Endothelial cell (in vitro differentiated cells): ENCODE measurements at regions not wholly inside any gene's neighbourhood (a gene's known extent, or its start where the extent isn't known, plus 50 kb on each side); places are given as distances from the start of the nearest gene placed in this dataset.

Experiments used
- DNase-seq: peaks from one replicate; pipeline ENCODE4 v3.0.0; 2021; ENCODE audit warnings: low spot score
- H3K27ac Mint-ChIP-seq: one replicate; pipeline ENCODE4 v1.8.0; 2021; ENCODE audit warnings: mixed read lengths, inconsistent platforms; ENCODE audit not compliant: unreplicated experiment
- H3K27me3 Mint-ChIP-seq: one replicate; pipeline ENCODE4 v1.8.0; 2021; ENCODE audit warnings: mild to moderate bottlenecking, moderate library complexity, mixed read lengths, inconsistent platforms; ENCODE audit not compliant: unreplicated experiment
- H3K36me3 Mint-ChIP-seq: one replicate; pipeline ENCODE4 v1.8.0; 2021; ENCODE audit warnings: mild to moderate bottlenecking, low read depth, mixed read lengths, inconsistent platforms; ENCODE audit not compliant: unreplicated experiment
- H3K4me1 Mint-ChIP-seq: one replicate; pipeline ENCODE4 v1.8.0; 2021; ENCODE audit warnings: mild to moderate bottlenecking, mixed read lengths, inconsistent platforms; ENCODE audit not compliant: unreplicated experiment
- H3K4me3 Mint-ChIP-seq: one replicate; pipeline ENCODE4 v1.8.0; 2021; ENCODE audit warnings: mild to moderate bottlenecking, mixed read lengths, inconsistent platforms; ENCODE audit not compliant: unreplicated experiment
- H3K9me3 Mint-ChIP-seq: one replicate; pipeline ENCODE4 v1.8.0; 2021; ENCODE audit warnings: mixed read lengths, inconsistent platforms; ENCODE audit not compliant: unreplicated experiment
- TF ChIP-seq, protein P1 (sequence below): fragments of 200-600 bp; sonication (generic); IDR thresholded peaks from one replicate; pipeline ENCODE4 v1.5.0; 2021; ENCODE audit warnings: antibody characterized with exemption; ENCODE audit not compliant: unreplicated experiment

DNA sequence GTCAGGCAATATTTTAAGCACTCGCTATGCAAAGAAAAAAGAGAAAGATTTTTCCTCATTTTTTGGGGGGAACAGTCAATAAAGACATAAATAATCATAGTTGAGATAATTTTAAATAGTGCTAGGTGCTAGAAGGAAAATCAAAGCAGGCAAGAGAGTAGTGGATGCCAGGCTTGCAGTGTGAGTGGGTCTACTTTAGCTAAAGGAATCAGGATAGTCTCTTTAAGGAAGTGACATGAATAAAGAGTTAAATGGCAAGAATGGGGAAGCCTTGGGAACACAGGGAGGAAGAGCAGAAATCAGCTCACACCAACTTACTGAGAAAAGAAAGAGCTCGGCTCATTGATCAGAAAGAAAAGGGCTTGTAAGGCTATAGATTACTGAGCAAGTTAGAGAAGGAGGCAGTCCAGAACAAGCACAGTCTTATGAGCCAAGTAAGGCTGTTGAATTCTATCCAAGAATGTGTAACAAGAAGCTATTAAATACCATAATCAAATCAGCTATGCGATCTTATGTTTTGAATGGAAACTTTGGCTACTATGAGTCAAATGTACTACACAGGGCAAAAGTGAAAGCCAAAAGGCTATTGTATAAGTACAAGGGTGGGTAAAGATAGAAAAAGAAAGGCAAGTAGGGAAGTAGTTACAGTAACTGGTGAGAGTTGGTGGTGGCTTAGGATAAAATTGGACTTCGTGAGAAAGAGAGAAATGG lies 833.8 kb upstream of the PIK3C3 start:
- Mint-ChIP-seq H3K27me3 (no peaks in the 10 kb centered on the region), H3K27ac (no peak overlapping the region), H3K4me1 (no peaks in the 10 kb centered on the region), H3K9me3 (no peaks in the 10 kb centered on the region), H3K36me3 (no peaks in the 10 kb centered on the region), H3K4me3 (no peak overlapping the region)
- TF ChIP-seq, protein P1, sequence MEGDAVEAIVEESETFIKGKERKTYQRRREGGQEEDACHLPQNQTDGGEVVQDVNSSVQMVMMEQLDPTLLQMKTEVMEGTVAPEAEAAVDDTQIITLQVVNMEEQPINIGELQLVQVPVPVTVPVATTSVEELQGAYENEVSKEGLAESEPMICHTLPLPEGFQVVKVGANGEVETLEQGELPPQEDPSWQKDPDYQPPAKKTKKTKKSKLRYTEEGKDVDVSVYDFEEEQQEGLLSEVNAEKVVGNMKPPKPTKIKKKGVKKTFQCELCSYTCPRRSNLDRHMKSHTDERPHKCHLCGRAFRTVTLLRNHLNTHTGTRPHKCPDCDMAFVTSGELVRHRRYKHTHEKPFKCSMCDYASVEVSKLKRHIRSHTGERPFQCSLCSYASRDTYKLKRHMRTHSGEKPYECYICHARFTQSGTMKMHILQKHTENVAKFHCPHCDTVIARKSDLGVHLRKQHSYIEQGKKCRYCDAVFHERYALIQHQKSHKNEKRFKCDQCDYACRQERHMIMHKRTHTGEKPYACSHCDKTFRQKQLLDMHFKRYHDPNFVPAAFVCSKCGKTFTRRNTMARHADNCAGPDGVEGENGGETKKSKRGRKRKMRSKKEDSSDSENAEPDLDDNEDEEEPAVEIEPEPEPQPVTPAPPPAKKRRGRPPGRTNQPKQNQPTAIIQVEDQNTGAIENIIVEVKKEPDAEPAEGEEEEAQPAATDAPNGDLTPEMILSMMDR, result no peak
- DNase-seq, result no peak

DNA sequence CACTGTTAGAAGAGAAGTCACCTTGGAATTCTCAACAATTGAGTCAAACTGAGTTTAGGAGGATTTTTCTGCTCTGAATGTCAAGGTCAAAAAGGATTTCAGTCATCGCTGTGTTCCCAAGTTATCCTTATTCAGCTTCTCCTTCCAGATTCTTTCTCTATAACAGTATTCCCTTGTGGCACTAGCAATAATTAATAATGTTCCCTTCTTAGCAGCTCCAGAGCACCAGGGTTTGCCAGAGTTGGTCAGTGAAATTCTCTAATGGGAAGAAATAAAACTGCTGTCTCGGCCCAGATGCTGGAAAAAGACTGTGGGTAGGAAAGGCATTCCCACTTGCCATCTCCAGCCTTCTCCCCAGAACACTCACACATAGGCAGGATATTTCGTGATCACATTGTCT lies 836.0 kb upstream of the PIK3C3 start:
- Mint-ChIP-seq H3K36me3 (no peaks in the 10 kb centered on the region), H3K4me3 (no peak overlapping the region), H3K27me3 (no peaks in the 10 kb centered on the region), H3K4me1 (no peaks in the 10 kb centered on the region), H3K9me3 (no peaks in the 10 kb centered on the region), H3K27ac (no peak overlapping the region)
- TF ChIP-seq, protein P1, result no peak
- no peak for DNase-seq

DNA sequence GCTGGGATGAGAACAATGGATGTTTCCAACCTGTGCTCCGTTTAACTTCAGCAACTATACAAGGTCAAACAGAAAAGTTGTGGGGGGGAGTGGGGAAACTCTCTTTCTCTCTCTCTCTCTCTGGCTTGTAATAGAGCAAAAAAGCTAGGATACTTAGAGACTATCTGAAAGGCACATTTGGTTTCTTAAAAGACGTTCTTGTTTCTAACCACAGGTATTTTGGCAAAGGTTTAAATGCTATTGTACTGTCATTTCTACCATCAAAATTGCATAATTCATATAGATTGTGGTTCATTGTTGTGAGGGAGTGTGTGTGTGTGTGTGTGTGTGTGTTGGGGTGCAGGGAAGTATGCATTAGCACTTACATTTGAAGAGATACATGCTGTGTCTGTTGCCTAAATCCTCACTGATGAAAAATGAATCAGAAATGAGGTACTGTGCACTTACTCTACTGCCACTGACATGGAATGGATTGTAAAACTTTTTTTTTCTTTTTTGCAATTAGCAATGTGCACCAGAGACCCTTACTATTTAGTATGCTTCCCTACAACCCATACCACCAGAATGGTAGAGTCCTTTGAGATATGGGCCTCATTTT lies 841.0 kb upstream of the PIK3C3 start:
- Mint-ChIP-seq H3K4me3 (no peak overlapping the region), H3K27me3 (no peaks in the 10 kb centered on the region), H3K36me3 (no peaks in the 10 kb centered on the region), H3K4me1 (no peaks in the 10 kb centered on the region), H3K9me3 (no peaks in the 10 kb centered on the region), H3K27ac (no peak overlapping the region)
- TF ChIP-seq, protein P1, result no peak
- no peak for DNase-seq

DNA sequence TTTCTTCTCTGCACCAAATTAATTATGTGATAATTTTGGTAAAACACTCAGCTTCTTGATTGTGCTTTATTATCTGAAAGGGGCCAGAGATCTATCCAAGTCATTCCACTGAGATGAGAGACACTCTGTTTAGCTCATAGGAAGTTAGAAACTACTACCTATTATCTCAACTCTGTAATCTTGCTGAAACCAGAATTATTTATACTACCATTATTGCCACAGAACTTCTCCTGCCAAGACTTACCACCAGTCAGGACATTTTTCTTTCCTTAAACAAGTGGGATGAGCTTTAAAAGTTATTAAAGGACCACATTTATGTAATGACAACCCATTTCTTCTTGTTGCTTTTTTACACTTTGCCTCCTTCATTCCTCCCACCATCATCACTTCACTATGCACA lies 855.6 kb upstream of the PIK3C3 start:
- no peaks in the 10 kb centered on the region for H3K9me3 Mint-ChIP-seq
- H3K27me3 Mint-ChIP-seq, result no peaks in the 10 kb centered on the region
- no peak overlapping the region for H3K27ac Mint-ChIP-seq
- no peak for DNase-seq
- TF ChIP-seq, protein P1, result no peak
- H3K4me3 Mint-ChIP-seq, result no peak overlapping the region
- H3K36me3 Mint-ChIP-seq, result no peaks in the 10 kb centered on the region
- H3K4me1 Mint-ChIP-seq, result no peaks in the 10 kb centered on the region

DNA sequence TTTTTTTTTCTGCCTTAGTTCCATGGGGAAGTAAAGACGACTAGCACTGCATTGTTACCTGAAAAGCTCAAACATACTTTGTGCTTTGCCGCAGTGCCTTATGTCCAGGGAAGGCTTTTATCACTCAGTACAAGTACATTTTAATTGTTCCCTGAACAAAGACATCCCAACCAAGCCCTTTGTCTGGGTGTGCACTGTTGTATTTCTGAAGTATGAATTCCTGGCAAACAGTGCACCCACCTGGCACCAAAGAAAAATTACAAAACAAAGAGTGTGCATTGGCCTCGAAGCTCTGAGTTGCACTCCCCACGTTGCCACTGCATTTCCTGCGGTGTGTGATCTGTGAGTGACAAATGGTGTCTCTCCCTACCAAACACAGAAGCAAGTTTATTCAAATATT lies 858.5 kb upstream of the PIK3C3 start:
- Mint-ChIP-seq H3K4me3 (no peak overlapping the region), H3K4me1 (no peaks in the 10 kb centered on the region), H3K27me3 (peaks cover 1% of the 10 kb centered on the region), H3K36me3 (no peaks in the 10 kb centered on the region), H3K27ac (no peak overlapping the region), H3K9me3 (no peaks in the 10 kb centered on the region)
- TF ChIP-seq, protein P1, result no peak
- DNase-seq, result peak; percentile 7
